ENCODE measurements at regions not wholly inside any gene's neighbourhood (a gene's known extent, or its start where the extent isn't known, plus 50 kb on each side); places are given as distances from the start of the nearest gene placed in this dataset.

DNA sequence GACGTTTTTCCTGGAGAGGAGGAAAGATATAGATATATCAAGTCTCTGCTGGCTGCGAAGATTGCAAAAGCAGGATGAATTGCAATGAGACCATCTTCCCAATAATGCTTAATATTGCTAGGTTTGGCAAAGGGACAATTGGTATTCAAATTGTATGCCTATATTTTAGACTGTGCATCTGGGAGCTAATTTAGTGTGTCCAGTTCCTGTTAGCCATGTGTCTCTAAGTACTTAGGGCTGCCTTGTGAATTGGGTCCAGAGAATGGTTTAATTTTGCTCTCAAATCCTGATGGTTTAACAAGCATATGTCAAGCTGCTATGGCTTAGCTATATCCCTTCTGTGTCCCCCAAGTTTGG, 97.6 kb upstream of the ZNF366 start:
- TF ChIP-seq EP300 (IDR thresholded peaks at IDR 0.05) = no peak
- TF ChIP-seq, protein P1, sequence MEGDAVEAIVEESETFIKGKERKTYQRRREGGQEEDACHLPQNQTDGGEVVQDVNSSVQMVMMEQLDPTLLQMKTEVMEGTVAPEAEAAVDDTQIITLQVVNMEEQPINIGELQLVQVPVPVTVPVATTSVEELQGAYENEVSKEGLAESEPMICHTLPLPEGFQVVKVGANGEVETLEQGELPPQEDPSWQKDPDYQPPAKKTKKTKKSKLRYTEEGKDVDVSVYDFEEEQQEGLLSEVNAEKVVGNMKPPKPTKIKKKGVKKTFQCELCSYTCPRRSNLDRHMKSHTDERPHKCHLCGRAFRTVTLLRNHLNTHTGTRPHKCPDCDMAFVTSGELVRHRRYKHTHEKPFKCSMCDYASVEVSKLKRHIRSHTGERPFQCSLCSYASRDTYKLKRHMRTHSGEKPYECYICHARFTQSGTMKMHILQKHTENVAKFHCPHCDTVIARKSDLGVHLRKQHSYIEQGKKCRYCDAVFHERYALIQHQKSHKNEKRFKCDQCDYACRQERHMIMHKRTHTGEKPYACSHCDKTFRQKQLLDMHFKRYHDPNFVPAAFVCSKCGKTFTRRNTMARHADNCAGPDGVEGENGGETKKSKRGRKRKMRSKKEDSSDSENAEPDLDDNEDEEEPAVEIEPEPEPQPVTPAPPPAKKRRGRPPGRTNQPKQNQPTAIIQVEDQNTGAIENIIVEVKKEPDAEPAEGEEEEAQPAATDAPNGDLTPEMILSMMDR (IDR thresholded peaks at IDR 0.05) = no peak

All from suprapubic skin (tissue), 3 donors.